Neural cell (in vitro differentiated cells): ENCODE measurements at regions not wholly inside any gene's neighbourhood (a gene's known extent, or its start where the extent isn't known, plus 50 kb on each side); places are given as distances from the start of the nearest gene placed in this dataset.

Experiments
- POLR2AphosphoS5 ChIP-seq: IDR thresholded peaks from 2 replicates; pipeline ENCODE4 v1.6.1; 2012
- TAF1 ChIP-seq: IDR thresholded peaks from 2 replicates; pipeline ENCODE4 v1.6.1; 2012; ENCODE audit warnings: low read depth
- TF ChIP-seq, protein P1 (sequence below): fragments of 450-650 bp; IDR thresholded peaks from 2 replicates; pipeline ENCODE4 v1.5.1; 2014; ENCODE audit warnings: antibody characterized with exemption, mild to moderate bottlenecking, moderate library complexity; ENCODE audit not compliant: poor library complexity, severe bottlenecking

DNA sequence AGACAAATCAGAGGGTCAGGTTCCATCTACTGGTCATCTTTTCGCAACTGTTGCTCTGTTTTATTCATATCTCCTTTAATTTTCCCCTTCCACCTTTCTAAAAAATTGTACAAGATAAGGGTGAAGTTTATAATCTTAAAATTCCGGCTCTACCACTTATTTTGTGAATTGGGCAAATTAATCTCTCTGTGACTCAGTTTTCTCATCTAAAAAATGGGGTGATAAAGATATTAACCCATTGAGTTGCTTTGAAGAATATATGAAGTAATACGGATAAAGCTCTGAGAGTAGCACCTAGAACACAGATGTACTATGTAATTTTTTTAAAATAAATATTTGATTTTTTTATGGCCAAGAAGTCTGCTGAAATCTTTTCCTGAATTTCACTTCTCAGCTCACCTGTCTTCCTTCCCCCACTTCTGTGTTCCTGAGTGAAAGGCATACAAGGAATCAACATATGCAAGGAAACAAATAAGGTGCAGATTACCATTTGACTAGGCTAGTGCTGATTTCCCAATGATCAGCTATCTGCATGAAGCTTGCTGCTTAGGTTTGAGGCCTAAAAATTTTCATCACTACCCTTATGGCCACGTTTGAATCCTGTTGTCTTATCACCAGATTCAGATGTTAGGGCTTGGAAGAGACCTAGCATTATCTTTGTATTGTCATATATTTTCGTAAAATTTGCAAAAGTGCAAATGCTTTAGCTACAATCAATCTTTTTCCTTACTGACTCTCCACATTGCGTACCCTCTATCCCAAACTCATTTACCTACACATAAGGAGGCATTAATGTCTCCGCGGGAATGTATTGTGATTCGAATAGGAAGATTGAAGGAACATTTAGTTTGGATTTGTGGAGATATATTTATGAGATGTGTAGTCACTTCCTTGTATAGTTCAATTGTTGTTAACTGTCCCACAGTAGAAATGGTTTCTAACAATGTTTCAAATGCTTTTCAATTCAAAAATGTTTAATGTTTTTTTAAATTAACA, 718.3 kb upstream of the PTBP2 start:
- TF ChIP-seq TAF1 (no peak), POLR2AphosphoS5 (no peak)
- TF ChIP-seq, protein P1, sequence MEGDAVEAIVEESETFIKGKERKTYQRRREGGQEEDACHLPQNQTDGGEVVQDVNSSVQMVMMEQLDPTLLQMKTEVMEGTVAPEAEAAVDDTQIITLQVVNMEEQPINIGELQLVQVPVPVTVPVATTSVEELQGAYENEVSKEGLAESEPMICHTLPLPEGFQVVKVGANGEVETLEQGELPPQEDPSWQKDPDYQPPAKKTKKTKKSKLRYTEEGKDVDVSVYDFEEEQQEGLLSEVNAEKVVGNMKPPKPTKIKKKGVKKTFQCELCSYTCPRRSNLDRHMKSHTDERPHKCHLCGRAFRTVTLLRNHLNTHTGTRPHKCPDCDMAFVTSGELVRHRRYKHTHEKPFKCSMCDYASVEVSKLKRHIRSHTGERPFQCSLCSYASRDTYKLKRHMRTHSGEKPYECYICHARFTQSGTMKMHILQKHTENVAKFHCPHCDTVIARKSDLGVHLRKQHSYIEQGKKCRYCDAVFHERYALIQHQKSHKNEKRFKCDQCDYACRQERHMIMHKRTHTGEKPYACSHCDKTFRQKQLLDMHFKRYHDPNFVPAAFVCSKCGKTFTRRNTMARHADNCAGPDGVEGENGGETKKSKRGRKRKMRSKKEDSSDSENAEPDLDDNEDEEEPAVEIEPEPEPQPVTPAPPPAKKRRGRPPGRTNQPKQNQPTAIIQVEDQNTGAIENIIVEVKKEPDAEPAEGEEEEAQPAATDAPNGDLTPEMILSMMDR: no peak
